GM18861 (cell line): ENCODE measurements at regions not wholly inside any gene's neighbourhood (a gene's known extent, or its start where the extent isn't known, plus 50 kb on each side); places are given as distances from the start of the nearest gene placed in this dataset.

Source experiments
- ATAC-seq: cut with Tn5 transposase; IDR thresholded peaks from one replicate; pipeline ENCODE4 v1.9.1; 2021; ENCODE audit not compliant: unreplicated experiment

DNA sequence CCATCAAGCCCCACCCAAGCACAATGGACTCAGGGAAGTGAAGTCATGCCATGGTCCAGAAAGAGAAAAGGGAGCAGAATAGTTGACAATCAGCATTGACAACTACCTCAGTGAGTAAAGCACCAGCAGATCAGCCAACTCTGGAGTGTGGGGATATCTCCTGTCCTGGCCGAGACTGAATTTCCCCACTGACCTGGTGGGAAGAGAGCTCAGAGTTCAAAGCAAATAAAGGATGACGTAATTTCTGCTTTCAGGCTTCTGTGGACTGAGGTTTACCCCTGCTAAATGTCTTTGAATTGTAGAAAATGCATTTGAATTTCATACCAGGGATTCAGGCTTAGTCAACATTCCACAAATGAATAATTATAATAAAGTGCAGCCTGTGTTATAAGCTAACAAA is 152.9 kb downstream of the CBLN1 start:
- no peak for ATAC-seq

DNA sequence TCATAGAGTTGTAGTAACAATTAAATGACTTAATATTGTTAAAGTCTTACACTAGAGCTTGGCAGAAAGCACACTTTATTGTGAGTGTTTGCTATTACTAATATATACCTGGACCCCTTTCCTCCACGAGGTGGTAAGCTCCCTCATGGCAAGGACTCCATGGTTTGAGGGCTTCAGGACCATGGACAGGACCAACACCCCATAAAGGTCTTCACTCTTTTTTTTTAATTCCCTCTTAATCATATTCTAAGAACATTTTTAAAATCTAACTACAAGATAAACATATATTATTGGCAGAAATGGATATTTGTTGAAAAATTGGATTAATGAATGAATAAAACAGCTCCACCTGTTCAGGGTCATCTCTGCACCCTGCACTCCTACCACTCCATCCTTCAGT is 154.5 kb downstream of the CBLN1 start:
- no peak for ATAC-seq

DNA sequence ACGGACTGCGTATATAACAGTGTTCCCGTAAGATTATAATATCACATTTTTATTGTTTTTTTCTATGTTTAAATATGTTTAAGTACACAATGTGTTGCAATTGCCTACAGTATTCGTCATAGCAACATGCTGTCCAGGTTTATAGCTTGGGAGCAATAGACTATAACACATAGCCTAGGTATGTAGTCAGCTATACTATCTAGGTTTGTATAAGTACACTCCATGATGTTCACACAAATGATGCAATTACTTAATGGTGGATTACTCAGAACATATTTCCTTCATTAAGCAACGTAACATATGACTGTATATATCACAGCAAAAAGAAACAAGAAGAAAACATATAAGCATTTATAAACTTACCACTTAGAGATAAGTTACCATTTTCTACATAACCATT is 160.0 kb downstream of the CBLN1 start:
- no peak for ATAC-seq

DNA sequence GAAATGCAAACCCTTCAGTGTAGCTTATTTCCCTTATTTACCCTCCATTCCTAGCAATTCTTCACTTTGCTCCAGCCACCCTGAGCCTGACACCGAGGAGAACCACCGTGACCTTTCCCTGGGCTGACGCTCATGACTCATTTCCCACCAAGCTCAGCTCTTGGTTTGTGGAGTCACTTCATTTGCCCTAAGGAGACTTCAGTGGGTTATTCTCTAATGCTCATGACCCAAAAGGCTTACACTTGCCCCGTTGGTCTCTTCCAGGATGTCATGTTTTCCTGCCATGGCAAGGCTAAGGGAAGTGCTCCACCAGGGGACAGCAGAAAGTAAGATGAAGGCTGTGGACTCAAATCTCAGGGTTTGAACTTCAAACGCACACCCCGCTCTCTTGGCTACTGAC is 161.0 kb downstream of the CBLN1 start:
- ATAC-seq: no peak

DNA sequence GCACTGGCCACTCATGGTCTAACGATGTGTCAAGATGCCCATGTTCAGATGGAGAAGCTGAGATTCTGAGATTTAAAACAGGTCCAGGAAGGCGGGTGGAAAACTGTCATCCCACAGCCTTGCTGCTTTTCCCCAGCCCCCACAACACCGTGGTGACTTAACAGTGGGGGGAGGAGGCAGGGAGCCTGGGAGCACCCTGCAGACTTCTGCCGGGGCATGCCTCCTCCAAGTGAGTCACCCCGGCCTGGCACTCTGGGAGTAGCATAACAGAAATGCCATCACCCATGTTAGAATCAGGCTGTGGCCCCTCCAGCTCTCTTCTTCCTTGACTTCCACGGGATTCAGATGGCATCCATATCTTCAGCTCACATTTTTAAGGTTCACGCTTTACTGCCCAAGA is 164.8 kb downstream of the CBLN1 start:
- no peak for ATAC-seq

DNA sequence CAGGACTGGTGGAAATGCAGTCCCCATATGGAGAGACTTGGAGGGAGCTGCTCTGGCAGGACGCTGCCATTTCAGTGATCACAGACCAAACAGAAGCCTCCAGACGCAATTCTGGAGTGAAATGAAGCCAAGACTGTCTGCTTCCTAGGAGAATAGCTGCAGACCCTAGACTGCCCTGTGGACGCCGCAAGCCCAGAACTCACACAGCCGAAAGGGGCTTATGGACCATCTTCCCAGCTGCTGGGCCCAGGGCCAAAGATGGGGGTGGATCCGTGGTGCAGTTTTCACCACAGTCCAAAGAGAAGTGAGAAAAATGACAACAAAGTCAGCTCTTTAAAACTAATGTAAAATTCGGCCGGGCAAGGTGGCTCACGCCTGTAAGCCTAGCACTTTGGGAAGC is 165.7 kb downstream of the CBLN1 start:
- no peak for ATAC-seq

DNA sequence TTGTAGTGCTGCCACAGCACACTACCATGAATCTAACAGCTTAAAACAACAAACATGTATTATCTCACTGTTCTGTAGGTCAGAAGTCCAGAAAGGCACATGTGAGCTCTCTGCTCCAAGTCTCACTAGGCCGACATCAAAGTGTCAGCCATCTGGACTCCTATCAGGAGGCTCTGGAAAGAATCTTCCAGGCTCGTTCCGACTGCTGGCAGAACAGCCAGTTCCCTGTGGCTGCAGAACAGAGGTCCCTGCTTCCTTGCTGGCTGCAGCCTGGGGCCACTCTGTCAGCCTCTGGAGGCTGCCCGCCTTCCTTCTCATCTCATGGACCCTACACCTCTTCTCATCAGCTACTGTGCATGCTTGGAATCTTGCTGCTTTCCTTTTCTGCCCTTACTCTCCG is 168.9 kb downstream of the CBLN1 start:
- ATAC-seq: no peak

DNA sequence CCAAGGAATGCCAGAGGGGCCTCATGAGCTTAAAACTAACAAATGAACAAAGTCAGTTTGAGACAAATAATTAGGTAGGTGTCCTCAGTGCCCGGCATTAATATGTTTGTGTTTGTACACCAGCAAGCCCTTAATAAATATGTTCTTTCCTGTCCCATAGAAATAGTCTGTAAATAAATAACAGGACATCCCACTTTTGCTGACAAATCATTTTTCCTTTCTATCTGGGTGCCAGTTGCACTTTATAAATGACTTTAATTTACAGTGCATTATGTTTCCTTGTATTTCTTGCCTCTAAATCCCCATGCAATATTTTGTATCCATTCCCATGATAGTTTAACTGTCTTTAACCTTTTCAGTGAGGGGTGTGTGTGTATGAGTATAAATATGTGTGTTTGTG is 170.3 kb downstream of the CBLN1 start:
- no peak for ATAC-seq

DNA sequence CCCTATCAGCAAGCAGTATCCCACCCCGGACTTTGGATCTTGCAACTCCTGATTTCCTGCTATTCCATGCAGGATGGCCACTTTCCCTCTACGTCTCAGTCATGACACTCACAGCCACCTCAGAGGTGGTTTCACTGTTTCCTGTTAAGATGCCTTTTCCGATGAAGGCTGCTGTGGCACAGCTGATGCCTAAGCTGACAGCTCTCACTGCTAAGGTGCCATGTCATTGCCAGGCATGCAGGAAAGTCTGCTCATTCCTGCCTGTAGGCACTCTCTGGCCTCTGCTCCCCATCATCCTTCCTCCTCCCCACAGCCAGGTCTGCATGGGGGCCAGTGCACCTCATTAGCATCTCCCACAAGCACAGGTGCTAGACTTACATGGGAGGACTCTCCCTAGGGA is 173.0 kb downstream of the CBLN1 start:
- ATAC-seq: no peak

DNA sequence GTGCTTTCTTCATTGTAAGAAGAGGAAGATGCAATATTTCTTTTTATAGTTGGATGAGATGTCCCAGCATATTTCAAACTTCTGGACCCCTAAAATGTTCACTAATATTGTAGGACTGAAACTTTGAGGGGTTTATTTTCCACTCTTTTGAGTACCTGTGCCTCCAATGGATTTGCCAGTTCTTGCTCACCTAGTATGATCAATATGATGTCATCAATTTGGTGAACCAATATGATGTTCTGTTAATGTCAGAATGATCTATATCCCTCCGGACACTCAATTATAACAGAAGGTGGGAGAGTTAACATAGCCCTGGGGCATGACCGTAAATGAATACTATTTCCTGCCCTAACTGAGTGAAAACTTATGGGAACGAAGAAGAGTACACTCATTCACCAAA is 178.3 kb downstream of the CBLN1 start:
- no peak for ATAC-seq

DNA sequence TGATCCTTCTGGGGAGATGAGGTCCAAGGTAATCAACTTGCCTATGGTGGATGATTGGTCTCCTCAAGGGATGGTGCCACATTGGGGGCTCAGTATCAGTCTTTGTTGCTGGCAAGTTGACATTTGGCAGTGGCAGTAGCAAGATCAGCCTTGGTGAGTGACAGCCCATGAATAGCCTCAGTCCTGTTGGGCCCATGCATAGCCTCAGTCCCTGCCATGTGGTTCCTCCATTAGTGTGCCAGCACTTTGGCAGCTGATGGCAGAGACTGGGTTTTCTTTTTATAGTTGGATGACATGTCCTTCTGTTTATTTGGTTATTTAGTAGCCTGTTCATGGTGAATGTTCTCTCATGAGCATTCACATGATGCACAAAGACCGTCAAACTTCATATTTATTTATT is 179.6 kb downstream of the CBLN1 start:
- no peak for ATAC-seq

DNA sequence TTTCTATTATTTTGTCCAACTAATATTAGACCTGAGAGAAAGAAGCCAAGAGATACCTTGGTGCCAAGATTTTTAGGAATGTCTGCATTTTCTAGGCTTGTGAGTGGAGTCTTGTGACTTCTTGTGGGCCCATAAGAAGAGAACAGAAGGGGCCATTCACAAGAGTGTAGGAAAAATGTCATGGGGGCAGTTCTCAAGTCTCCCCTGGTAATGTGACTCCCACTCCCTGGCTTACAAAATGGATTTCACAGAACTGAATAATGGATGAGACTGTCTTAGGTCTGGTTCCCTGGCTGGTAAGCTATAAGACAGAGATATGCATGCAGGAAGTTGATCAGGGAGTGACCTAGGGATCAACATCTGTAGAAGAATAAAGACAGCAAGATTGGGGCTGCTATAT is 181.3 kb downstream of the CBLN1 start:
- ATAC-seq: no peak

DNA sequence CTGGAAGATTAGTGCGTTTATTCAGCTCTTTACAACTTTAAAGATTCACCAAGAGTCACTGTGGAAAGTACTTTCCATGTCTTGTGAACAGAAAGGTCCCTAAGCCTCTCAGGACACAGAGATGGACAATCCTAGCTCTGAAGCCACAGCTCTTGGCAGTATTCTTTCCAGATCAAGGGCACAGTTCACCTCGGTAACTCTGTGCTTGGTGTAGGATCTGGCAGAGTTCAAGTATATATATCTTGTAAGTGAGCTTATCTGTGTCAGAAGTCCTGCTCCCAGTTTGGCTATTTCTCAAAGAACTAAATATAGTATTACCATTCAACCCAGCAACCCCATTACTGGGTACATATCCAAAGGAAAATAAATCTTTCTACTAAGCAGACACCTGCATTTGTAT is 183.7 kb downstream of the CBLN1 start:
- ATAC-seq: no peak

DNA sequence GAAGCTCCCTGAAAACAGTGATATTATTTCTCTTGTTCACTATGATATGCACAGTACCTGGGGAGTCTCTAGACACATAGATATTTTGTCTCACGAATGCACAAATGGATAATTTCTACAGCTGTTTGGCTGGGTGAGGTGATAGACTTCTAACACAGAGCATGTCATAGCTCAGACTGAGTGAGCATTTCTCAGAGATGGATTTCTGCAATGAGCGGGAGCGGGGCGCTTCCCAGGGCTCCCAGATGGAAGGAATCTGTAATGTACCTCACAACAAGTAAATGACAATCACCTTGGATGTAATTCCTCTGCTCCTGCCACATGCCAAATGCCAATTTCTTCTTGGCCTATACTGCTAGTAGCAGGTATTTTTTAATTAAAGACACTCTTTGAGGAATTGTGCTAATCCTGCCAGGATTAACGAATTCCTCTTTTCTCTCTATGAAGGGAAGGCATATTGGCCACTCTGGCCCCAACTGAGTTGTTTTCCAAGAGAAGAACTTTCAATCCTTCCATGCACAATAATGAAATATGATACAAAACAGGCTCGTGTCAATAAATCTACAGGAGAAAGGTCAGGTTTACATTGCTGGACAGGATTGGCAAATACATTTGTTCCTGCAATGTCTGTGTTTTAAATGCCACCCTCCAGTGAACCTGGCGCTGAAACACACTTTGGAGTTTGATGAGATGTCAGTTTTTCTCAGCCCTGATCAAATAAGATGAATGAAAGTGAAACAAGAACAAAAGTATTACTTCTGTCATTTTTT is 185.3 kb downstream of the CBLN1 start:
- ATAC-seq: no peak

DNA sequence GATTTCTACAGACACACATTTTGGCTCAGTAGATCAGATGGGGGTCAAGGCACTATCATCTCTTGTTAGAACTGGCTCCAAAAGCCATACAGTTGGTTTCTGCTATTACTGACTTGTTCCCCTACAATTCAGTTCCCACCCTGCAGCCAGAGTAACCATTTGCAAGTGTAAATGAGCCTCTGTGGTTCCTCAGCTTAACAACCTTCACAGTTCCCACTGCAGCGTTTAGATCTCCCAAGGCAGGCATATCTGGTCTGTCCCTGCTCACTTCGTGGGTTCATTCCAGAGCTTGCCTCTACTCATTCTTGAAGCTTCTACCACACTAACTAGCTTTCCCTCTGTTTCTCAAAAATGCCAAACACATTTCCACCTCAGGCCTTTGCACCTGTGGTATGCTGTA is 186.1 kb downstream of the CBLN1 start:
- no peak for ATAC-seq

DNA sequence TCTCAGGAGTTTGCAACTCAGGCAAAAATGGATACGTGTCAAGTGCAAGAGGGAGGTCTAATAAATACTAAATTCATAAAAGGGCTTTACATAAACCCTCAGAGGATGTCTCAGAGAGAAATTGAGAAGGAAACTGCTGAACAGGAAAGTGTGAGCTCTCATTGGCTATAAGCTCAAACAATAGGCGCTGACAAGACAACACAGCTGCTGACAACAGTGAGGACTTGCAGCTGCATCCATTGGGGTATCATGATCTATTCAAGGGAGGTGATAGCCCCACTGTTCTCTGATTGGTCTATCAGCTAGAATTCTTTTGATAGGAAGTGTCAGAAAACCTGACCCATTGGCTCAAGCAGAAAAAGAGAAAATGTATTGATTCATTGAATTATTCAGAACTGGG is 187.2 kb downstream of the CBLN1 start:
- ATAC-seq: no peak

DNA sequence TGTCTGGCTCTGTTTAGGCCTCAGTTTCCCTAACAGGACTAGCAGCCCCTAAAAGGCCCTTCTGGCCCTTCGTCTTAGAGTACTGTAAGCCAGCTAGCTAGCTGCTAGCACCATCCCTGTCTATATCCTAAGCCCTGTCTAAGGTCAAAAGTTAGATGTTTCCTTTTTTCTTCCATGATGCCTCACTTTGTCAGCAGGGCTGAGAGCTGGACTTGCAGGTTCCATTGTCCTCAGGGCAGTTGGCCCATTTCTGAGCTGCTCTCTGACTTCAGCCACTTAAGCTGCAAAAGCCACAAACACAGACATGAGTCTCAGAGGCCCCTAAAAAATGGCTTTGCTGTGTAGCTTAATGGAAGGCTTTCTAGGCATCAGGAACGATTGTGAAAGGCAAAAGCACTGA is 187.7 kb downstream of the CBLN1 start:
- no peak for ATAC-seq

DNA sequence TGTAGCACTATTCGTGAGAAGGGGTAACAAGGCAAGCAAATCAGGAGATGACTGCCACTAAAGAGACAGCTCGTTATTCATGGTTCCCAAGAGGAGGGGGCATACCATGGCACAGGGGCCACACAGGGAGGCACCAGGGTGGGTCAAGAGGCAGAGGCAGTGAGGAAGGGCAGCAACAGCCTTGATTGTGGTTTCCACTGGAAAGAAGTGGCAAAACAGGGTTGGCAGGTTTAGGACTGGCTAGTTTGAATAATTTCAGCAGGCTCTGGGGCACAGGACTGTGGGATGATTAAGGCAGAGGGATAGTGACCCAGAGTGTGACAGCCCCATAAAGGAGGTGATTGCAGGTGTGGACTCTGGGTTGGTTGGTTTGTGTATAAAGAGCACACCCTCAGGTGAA is 188.9 kb downstream of the CBLN1 start:
- ATAC-seq: no peak

DNA sequence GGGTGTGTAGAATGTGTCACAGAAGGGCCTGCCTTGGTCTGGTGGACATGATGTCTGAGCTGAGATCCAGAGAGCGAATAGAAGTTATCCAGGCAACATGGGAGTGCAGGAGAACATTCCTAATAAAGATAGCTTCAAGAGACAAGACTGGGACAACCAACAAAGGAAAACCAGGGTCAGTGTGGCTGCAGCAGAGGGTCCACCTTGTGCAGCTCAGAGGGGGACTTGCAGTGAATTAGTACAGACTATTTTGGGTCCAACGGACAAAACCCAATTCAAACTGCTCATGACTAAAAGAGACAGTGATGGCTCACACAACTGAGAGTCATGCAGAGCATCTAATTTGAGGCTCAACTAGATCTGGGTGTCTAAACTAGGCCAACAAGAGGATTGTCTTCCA is 192.1 kb downstream of the CBLN1 start:
- no peak for ATAC-seq

DNA sequence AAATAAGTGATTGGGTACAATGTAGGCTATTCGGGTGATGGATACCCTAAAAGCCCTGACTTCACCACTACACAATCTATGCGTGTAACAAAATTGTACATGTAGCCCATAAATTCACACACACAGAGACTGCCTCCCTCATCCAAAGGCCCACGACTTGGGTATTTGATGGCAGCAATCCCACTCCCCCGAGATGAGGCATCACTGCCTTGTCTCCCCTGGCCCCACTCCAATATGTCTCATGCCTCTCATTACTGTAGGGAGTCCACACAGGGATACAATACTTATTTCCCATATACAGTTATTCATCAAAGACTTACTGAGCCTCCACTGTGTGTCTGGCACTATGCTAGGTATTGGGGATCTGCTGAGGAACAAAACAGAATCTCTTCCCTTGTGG is 192.6 kb downstream of the CBLN1 start:
- no peak for ATAC-seq

DNA sequence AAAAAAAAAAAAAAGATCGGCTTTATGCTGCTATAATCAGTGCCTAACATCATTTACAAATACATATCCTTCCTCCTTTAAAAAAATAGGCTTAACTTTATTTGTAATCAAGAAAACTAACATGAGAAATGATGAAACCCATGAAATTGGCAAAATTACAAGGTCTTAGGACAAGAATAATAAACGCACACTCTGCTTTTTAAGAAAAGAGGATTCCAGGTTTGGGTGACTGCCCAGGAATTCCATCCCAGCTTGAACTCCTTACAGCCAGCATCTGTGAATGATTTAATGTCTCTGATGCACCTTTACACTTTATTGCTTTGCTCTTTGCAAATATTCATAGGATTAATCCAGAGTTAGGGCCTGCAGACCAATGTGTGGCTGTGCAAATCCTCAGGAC is 196.0 kb downstream of the CBLN1 start:
- no peak for ATAC-seq

DNA sequence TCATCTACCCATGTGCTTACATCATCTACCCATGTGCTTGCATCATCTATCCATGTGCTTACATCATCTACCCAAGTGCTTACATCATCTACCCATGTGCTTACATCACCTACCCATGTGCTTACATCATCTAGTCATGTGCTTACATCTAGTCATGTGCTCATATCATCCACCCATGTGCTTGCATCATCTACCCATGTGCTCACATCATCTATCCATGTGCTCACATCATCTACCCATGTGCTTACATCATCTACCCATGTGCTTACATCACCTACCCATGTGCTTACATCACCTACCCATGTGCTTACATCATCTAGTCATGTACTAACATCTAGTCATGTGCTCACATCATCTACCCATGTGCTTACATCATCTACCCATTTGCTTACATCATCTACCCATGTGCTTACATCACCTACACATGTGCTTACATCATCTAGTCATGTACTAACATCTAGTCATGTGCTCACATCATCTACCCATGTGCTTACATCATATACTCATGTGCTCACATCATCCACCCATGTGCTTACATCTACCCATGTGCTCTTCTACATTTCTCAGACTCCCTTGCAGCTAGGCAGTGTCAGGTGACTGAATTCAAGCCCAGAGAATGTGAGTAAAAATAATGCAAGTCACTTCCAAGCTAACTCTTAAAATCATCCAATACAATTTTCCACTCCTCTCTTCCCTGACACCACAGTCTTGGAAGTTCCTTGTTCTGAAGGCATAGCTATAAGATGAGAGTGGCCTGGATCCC is 196.8 kb downstream of the CBLN1 start:
- no peak for ATAC-seq

DNA sequence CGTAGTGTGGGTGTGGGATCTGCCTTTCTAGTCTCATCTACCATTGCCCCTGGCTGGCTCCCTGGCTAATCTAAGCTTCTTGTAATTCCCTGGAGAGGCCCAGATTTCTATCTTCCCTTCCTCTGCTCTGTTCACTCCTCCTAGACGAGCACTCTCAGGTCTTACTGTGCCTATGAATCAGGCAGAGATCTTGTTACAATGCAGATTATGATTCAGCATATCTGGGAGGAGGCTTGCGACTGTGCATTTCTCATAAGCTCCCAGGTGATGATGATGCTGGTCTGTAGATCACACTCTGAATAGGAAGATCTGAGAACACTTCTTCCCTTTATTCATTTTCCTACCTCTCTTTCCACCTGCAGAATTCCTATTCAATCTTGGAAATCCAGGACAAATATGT is 200.1 kb downstream of the CBLN1 start:
- ATAC-seq: no peak
